8988T (cell line): ENCODE measurements at regions not wholly inside any gene's neighbourhood (a gene's known extent, or its start where the extent isn't known, plus 50 kb on each side); places are given as distances from the start of the nearest gene placed in this dataset.

ENCODE experiments used
- DNase-seq: peaks from one replicate; pipeline ENCODE4 v3.0.0; 2011

DNA sequence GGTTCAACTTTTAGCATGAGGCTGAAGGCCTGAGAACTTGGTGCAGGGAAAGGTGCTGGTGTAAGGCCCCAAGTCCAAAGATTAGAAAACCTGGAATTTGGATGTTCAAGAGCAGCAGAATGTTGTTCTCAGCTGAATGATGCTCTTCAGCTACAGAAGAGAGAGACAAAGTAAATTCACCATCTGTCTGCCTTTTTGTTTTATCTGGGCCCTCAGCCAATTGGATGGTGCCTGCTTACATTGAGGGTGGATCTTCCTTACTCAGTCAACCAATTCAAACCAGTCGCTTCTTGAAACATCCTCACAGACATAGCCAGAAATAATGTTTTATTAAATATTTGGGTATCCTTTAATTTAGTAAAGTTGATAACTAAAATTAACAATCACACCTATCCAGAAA is 748.2 kb upstream of the ADAMTS5 start:
- DNase-seq: no peak

DNA sequence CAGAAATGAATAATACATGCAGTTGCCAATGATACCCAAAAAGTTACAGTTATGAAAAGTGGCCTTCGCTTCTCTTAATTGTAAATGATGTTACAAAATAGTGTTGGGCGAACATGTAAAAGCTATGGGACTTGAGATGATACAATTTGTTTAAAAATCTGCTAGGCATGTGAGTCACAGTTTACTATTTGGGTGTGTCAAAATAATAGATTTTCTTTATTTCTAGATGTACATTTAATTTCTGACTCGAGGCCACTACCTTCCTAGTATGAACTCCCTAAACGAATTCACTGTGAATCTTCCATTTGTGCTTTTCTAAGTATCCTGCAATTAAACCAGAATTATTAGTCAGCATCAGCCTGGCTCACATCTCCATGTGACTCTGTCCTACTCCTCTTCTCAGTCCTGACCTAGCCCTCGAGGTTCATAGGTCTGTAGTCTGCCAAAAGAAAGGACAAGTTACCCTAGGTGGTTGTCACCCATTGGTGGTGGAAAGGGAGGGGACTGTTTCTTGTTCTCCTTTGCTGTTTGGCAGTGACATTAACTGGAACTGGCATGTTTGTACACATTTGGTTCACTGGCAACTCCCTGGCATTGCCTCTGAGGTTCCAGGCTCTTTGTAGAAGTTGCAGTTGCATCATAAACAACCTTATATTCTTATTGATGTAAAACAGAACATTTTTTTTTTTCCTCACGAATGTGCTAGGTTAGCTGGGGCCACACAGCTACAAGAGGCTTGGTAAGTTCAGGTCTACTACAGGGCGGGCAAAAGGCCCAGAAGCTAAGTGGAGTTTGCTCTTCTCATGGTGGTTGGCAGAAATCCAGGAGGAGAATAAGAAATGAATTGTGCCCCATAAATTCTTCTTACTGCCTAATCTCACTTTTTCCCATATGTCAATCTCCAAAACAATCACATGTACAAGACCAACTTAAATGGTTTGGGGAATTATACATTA is 746.5 kb upstream of the ADAMTS5 start:
- no peak for DNase-seq

DNA sequence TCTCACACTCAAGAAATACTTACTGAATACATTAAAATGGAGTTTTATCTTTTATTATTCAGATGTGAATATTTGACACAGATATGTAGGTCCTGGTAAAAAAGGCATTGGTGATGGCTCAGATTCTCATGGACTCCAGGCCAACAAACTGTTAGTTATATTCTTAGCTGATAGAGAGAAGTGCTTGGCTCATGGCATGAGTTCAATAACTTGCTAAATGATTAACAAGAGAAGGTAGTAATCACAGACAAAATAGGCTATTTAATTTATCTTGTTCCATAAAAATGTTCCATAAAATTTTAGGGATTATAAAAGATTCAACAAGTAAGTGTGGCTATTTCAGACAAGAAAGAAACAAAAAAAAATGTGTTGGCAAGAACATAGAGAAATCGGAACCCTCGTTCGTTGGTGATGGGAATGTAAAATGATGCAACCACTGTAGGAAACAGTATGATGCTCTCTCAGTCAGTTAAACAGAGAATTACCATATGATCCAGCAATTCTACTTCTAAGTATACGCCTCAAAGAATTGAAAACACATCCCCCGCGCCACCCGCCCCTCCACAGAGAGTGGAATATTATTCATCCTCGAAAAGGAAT is 737.8 kb upstream of the ADAMTS5 start:
- DNase-seq: no peak

DNA sequence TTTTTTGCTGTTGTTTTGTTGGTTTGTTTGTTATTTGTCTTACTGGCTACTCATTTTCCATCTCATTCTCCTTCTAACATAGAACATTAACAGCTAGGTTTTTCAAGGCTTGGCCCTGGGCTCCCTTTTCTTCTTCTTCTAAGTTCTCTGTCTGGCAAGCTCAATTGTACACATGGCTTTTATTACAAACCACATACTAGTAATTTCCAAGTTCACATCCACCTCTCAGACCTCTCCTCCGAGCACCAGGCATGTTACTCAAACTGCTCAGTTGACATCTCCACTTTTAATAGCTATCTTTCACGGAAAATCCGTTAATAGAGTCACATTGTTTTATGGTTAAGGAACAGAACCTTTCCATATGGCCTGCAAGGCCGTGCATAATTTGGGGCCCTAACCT is 736.9 kb upstream of the ADAMTS5 start:
- DNase-seq: no peak

DNA sequence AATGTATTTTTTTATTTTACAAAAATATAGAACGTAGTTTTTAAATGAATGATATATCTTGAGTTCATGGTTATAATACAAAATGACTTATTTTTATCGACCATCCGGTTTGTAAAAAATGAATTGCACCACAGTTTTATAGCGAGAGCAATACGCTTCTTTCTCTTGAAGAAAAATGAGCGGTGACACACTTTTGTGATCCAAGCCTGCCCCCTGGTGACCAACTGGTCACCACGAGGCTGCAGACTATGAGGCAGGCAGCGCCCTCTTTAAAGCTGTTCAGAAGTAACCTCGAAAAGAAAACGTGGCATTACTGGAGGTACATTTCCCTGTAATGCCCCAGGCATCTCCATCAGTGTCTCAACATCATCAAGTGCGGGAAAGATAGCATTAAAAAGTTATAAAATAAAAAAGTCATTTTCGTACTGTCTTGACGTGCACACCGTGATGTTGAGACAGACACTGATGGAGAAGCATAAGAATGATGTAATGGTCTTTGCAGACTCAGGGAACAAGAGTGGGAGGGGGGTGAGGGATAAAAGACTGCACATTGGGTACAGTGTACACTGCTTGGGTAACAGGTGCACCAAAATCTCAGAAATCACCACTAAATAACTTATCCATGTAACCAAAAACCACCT is 734.2 kb upstream of the ADAMTS5 start:
- no peak for DNase-seq

DNA sequence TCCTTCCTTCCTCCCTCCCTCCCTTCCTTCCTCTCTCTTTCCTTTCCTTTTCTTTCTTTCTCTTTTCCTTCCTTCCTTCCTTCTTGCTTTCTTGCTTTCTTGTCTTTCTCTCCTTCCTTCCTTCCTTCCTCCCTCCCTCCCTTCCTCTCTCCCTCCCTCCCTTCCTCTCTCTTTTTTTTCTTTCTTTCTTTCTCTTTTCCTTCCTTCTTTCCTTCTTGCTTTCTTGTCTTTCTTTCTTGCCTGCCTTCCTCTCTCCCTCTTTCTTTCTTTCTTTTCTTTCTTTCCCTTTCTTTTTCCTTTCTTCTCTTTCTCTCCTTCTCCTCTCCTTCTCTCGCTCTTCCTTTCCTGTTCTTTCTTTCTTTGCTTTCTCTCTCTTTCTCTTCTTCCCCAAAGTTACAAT is 728.4 kb upstream of the ADAMTS5 start:
- DNase-seq: no peak

DNA sequence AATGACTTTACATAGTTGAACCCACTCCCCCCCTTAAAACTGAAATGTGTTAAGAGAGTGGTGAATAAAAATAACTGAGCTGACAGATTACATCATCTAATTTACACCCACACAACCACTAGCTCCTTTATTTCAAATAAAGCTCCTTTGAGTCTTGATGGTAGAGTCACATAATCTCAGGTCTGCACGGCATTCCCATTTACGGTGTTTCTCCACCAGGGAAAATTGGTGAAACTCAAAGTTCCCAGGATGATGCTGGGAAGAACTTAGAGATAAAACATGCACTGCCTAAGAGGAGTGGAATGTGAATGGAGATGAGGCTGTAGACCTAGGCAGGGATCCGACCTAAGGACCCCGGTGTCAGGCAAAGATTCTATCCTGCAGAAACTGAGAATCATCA is 727.8 kb upstream of the ADAMTS5 start:
- no peak for DNase-seq

DNA sequence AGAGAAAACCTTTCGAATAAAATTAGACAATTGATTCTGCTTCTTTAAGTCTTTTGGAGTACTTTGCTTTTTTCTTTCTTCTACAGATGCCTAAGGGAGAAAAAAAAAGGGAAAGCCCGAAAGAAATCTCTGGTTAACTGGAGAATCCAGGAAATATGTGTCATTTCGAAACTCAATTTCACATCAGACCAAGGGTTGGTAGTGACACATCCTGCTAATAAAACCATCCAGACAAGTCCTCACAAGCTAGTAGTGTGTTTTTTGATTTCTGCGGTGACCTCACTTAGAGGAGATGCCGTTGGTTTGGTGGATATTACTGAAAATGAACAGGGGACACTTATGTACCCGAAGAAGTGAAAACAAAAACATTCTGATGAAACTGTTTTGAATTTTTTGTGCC is 726.5 kb upstream of the ADAMTS5 start:
- DNase-seq: no peak

DNA sequence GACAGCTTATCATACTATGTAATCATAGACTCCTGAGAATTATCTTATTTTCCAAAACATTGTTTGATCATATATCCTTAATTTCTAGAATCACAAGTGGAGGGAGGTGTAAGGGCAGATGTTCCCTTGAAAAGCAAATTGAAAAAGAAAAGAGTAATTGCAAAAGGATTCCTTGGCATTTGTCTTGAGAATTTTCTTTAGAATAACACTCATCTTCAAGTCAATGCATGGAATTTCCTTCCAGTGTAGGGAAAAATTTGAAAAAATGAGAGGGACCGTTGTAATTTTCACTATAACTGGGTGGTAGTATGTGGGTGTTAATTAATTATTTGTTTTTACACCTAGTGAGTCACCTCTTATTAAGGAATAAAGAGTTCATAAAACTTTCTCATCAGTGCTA is 724.6 kb upstream of the ADAMTS5 start:
- DNase-seq: no peak

DNA sequence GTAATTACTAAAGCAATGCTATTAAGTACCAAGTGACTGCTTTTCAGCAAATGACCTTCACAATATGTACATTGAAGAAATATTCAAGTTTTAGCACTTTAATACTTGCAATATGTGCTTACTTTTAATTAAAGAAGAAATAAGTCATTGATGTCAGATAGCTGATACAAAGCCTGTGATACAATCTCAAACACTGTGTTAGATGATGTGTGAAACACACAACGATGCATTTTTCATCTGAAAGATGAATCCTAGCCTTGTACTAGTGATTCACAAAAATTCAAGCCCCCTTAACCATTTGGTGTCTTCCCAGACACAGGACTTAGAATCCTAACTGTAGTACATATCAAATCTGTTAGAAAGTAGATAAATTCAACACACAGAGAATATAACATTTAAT is 724.1 kb upstream of the ADAMTS5 start:
- no peak for DNase-seq

DNA sequence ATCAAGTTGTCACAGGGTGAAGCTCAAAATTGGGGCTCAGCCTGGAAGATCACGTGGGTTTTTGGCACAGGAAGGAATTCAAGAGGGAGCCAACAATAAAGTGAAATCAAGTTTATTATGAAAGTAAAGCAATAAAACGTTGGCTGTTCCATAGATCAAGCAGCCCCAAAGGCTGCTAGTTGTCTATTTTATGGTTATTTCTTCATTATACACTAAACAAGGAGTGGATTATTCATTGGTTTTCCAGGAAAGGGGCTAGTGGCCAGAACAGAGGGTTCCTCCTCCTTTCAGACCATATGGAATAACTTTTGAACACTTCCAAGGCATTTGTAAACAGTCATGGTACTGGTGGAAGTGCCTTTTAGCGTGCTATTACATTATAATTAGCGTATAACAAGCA is 723.5 kb upstream of the ADAMTS5 start:
- no peak for DNase-seq

DNA sequence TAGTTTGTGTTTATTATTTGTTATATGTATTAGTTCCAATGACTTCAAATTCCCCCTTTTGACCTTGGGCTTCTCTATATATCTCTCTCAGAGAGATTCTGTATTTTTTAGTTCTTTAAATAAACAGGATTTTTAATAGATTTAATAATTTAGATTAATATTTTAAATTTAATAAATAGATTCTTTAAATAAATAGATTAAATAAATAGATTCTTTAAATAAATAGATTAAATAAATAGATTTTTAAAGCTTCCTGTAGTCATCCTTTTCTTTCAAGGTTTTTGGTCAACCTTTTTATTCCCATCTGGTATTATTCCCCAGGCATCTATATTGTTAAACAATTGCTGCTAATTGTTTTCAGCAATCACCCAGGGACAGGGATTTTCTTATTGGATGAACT is 721.9 kb upstream of the ADAMTS5 start:
- no peak for DNase-seq

DNA sequence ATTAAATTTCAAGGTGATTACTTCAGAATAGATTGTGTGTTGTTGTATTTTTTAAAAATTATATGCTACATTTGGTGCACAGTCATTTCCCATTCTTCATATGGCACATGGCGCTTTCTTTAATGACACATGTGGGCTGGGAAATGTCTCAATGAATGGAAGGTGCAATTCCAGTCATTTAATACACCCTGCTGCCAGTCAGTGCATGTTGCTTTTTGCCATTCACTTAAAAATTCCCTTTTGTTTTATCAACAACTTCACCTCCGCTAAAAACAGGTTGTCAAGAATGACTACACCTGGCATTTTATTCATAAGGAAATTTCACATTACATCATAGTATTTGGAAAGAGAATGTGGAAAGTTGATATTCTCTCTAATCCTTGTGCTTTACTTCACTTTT is 716.4 kb upstream of the ADAMTS5 start:
- no peak for DNase-seq

DNA sequence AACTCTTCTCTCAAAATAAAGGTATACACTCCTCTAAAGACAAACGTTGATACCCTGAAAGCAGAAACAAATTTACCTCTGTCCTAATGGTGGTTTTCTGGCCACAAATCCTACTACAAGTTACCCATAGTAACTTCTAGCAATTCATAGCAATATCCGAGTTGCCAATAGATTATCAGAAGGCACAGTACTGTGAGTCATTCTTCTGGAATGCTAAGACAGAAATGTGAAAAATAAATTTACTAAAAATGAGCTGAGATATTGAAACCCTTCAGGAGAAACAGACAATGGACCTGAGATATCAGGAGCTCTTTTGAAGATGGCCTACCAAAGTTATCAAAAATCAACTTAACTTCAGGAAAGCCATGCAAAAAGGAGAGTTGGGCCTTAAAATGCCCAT is 715.0 kb upstream of the ADAMTS5 start:
- no peak for DNase-seq

DNA sequence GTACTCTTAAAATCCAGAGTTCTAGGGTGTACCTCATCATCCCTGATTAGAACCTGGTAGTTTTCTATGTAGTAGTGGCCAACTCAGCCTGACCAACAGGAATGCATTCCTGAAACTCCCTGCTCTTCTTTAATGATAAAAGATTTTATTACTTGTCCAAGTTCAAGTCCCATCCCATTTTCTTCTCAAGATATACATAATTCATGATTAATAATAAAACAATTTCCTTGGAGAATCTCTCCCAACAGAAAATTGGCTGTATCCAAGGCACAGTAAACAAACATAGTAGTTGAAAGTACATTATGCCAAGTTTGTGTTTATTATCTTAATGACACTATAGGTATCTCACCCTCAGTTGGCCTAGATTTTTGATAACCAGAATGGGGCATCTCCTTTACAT is 714.1 kb upstream of the ADAMTS5 start:
- no peak for DNase-seq

DNA sequence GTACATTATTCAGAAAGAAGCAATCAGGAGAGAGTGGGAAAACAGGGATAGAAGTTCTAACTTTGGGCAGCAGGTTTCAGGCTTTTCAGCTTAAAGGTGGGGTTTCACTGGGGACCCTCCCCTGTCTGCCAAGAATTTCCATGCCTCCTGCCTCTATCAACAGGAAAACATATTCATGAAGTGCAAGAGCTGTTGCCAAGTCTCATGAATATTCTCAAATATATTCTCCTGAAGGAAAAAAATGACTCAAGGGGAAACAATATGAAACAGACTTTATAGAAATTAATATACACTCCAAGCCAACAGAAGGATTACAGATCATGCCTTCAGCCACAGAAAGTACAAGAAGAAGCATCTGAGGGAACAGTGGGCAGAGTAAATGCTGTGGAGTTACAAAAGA is 713.3 kb upstream of the ADAMTS5 start:
- DNase-seq: no peak

DNA sequence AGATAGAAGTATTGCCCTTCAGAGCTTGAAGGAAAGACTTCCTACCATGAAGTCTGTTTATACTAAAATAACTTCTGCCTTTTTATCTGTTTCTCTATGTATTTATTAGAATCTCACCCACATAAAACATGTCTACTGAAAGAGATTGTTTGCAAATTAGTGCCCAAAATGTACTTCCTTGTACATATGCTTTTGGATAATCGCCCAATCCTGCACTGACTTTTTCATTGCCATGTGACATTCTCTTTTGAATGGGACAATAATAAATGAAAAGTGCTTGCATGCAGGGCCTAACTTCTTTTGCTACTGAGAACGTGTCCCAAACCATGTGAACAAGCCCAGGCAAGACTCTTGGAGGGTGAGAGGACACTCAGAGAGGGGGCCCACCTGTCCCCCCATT is 711.6 kb upstream of the ADAMTS5 start:
- no peak for DNase-seq

DNA sequence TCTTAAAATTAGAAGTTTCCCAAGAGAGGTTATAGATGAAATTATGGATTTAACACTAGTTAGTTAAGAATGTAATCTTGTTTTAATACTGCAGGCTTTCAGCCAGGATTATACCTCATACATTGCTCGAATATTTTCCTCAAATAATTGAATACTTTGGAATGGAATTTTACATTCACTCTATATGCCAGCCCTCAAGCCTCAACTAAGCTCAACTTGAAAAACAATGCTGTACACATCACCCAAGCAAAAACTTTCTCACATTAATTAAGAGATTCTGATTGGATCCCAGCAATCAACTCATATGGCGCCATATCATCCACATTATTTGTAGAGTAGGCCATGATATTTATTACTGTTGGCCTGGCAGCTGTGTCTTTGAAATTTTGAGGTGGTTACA is 710.7 kb upstream of the ADAMTS5 start:
- DNase-seq: no peak

DNA sequence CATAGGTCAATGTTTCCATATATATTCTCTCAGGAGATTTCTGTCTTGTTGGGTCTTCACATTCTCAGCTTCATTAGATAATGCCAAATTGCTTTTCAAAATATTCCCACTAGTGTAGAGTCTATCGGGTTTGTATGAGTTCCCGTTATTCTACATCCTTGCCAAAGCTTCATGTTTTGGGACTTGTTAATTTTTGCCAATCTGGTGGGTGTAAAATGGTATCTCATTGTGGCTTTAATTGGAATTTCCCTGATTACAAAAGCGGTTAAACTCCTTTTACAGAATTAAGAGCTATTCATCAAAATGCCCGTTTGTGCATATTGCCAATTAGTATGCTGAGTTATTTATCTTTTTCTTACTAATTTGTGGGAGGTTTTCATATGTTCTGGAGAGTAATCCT is 708.4 kb upstream of the ADAMTS5 start:
- DNase-seq: no peak

DNA sequence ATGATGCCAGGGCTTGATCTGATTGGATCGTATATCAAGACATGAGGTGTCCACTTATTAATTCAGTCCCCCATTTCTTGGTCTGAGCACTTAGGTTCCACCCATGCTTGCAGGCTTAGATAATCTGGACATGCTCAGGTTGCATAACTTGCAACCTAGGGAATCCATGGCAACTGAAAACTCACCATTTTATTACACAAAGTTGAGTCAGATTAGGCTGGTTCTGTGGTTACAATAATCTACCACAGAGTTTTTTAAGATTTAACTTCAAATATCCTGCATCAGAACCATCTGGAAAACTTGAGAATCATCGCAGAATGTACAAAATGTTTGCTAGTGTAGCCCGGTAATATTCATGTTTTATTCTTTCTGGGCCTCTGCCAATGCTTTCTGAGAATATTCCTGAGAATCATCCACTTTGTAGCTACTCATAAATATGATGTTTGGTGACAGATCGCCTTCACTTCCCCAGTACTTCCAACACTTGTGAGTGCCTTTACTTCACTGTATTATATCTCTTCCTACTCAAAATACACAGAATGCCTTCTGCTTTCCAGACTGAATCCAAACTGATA is 707.2 kb upstream of the ADAMTS5 start:
- DNase-seq: no peak

DNA sequence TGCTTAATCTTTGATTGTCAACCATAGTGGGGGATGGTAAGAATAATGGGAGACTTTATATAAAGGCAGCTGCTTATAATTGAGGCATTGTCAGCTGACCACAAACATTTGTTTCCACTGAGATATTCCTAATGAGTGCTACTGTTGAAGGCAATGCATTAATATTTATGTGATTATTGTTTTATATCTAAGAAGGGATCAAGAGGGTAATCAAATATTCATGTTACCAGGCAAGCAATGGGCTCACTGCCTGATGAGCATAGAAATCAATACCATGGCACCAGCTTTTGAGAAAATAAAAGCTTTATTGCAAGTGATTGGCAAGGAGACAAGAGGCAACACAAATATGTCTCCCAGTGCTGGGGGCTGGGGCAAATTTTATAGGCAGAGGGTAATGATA is 706.7 kb upstream of the ADAMTS5 start:
- DNase-seq: no peak

DNA sequence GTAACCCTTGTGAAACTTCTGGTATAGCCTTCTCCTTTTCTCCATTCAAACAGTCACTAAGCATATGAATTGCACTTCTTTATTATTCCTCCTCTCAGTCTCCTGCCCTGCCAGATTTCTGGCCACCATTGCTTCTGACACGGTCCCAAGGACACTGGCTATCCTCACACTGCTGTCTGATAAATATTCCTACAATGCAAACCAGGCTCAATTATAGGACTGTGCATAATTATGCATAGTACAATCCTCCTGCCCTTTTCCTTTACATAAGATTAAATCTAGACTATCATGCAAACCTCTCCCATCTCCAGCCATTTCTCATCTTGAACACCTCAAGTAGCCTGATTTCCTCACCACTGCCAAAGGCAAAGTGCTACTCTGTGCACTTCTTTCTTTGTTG is 704.3 kb upstream of the ADAMTS5 start:
- no peak for DNase-seq

DNA sequence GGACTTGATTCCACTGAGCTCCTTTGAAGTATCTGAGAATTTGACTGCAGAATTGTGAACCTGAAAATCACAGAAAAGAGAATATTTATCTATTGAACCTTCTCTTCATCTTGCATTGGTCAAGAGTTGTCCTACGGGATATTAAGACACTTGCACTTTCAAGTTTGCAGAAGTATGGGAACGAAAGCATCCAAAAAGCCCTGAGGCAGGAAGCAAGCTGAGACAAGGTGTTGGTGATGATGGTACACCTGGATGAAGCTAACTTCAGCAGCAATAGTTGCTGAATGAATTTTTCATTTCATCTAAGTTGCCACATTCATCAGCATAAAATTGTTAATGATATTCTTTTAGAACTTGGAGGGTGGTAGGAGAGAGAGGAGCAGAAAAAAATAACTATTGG is 686.6 kb upstream of the ADAMTS5 start:
- DNase-seq: no peak

DNA sequence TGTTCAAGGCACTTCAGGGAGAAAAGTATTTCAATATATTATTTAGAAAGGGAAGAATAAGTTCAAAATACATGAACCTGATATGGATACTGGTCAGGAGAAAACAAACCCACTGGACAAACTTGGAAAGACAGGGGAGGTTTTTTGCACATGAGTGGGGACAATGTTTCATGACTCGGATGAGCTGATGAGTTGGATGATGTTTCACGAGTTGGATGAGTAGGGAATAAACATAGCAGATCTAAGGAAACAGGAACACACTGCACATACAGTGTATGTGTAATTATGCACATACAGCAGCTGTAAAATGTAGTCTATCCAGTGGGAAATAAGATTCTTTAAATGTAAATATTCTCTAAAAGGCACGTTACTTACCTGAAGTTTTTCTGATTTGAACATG is 682.9 kb upstream of the ADAMTS5 start:
- no peak for DNase-seq
